ENCODE measurements at regions not wholly inside any gene's neighbourhood (a gene's known extent, or its start where the extent isn't known, plus 50 kb on each side); places are given as distances from the start of the nearest gene placed in this dataset.

GRCh38 chr14:87878959-87879358 is 114.0 kb downstream of the GALC start:
- TF ChIP-seq RCOR1 (IDR thresholded peaks at IDR 0.05; ENCODE audit: insufficient replicate concordance, low read length) (no peak), CTCF (conservative IDR thresholded peaks at IDR 0.05; ENCODE audit: low read depth, low read length) (no peak), SMC3 (IDR thresholded peaks at IDR 0.05; ENCODE audit: low read depth, low read length) (no peak), POLR2A (IDR thresholded peaks at IDR 0.05; ENCODE audit: low read depth, low read length) (no peak), RAD21 (IDR thresholded peaks at IDR 0.05; ENCODE audit: low read length) (no peak), CEBPB (IDR thresholded peaks at IDR 0.05; ENCODE audit: low read depth, low read length) (no peak), FOS (IDR thresholded peaks at IDR 0.05; ENCODE audit: low read depth, low read length) (no peak), MAFK (IDR thresholded peaks at IDR 0.05; ENCODE audit: low read depth, low read length) (no peak)
- TF ChIP-seq, protein P1, sequence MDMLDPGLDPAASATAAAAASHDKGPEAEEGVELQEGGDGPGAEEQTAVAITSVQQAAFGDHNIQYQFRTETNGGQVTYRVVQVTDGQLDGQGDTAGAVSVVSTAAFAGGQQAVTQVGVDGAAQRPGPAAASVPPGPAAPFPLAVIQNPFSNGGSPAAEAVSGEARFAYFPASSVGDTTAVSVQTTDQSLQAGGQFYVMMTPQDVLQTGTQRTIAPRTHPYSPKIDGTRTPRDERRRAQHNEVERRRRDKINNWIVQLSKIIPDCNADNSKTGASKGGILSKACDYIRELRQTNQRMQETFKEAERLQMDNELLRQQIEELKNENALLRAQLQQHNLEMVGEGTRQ (IDR thresholded peaks at IDR 0.05; ENCODE audit: low read depth, low read length) = no peak

Measured in IMR-90 (cell line).